Right kidney (tissue), 1 donor: ENCODE measurements at regions not wholly inside any gene's neighbourhood (a gene's known extent, or its start where the extent isn't known, plus 50 kb on each side); places are given as distances from the start of the nearest gene placed in this dataset.
"Not testable (repeated sequence)": the region's sequence is repeated elsewhere in the genome, so short reads cannot be mapped to it uniquely, and the experiment has no call there.

ENCODE experiments used
- DNase-seq: peaks from one replicate; pipeline ENCODE4 v3.0.0-alpha.2; 2016

- DNase-seq: no peak
Observed at GRCh38 chr16:60648290-60648689, 1387.9 kb downstream of the CDH8 start.

GRCh38 chr16:60647388-60647787, 1388.8 kb downstream of the CDH8 start:
- DNase-seq: not testable (repeated sequence)

- DNase-seq: no peak
Observed at GRCh38 chr16:60646631-60647030, 1389.6 kb downstream of the CDH8 start.

- no peak for DNase-seq
Observed at GRCh38 chr16:60645541-60645940, 1390.7 kb downstream of the CDH8 start.

- no peak for DNase-seq
Observed at GRCh38 chr16:60642956-60643355, 1393.3 kb downstream of the CDH8 start.

GRCh38 chr16:60641067-60641665, 1395.1 kb downstream of the CDH8 start:
- DNase-seq: no peak

GRCh38 chr16:60640038-60640437, 1396.2 kb downstream of the CDH8 start:
- no peak for DNase-seq

- not testable (repeated sequence) for DNase-seq
Observed at GRCh38 chr16:60636636-60637035, 1399.6 kb downstream of the CDH8 start.

- no peak for DNase-seq
Observed at GRCh38 chr16:60636117-60636516, 1400.1 kb downstream of the CDH8 start.

GRCh38 chr16:60635548-60635947, 1400.7 kb downstream of the CDH8 start:
- no peak for DNase-seq

GRCh38 chr16:60611844-60612243, 1424.4 kb downstream of the CDH8 start:
- DNase-seq: no peak

- DNase-seq: no peak
Observed at GRCh38 chr16:60608971-60609370, 1427.3 kb downstream of the CDH8 start.

GRCh38 chr16:60605652-60606051, 1430.6 kb downstream of the CDH8 start:
- not testable (repeated sequence) for DNase-seq

- no peak for DNase-seq
Observed at GRCh38 chr16:60605176-60605575, 1431.1 kb downstream of the CDH8 start.

- DNase-seq: no peak
Observed at GRCh38 chr16:60586493-60586892, 1449.7 kb downstream of the CDH8 start.

GRCh38 chr16:60582528-60582927, 1453.7 kb downstream of the CDH8 start:
- no peak for DNase-seq

- DNase-seq: no peak
Observed at GRCh38 chr16:60566901-60567300, 1469.3 kb downstream of the CDH8 start.

- DNase-seq: no peak
Observed at GRCh38 chr16:60564588-60564987, 1471.7 kb downstream of the CDH8 start.

- DNase-seq: no peak
Observed at GRCh38 chr16:60563166-60563565, 1473.1 kb downstream of the CDH8 start.

GRCh38 chr16:60558936-60559335, 1477.3 kb downstream of the CDH8 start:
- DNase-seq: no peak

- no peak for DNase-seq
Observed at GRCh38 chr16:60553090-60553757, 1483.0 kb downstream of the CDH8 start.

- DNase-seq: no peak
Observed at GRCh38 chr16:60541535-60541934, 1494.7 kb downstream of the CDH8 start.

- DNase-seq: no peak
Observed at GRCh38 chr16:60510941-60511340, 1525.3 kb downstream of the CDH8 start.

GRCh38 chr16:60510208-60510607, 1526.0 kb downstream of the CDH8 start:
- no peak for DNase-seq
